ENCODE measurements at regions not wholly inside any gene's neighbourhood (a gene's known extent, or its start where the extent isn't known, plus 50 kb on each side); places are given as distances from the start of the nearest gene placed in this dataset.

- TF ChIP-seq CTCF (IDR thresholded peaks at IDR 0.05 in 8 of 11, conservative IDR thresholded peaks at IDR 0.05 in 3 of 11) (no peak), POLR2A (IDR thresholded peaks at IDR 0.05) (no peak), POLR2AphosphoS5 (IDR thresholded peaks at IDR 0.05) (no peak)
- Histone ChIP-seq H3K4me1 (no peaks in the 10 kb centered on the region), H3K4me3 (no peak overlapping the region), H3K36me3 (no peaks in the 10 kb centered on the region), H3K27ac (no peak overlapping the region), H3K27me3 (replicated peaks in 1 of 7) (no peaks in the 10 kb centered on the region), H3K9me3 (no peaks in the 10 kb centered on the region)
- WGBS, 5 donors = 61 to 84% (median 71%) methylated on average over 2 of the region's 2 CpGs
- intact Hi-C loops (cut with DNase I; ENCODE audit: low total_unique reads) = no loop called here
- DNase-seq = no peak
Observed at GRCh38 chr2:114167799-114168198, 274.6 kb upstream of the DPP10 start.

GRCh38 chr2:114170070-114170469 lies 272.4 kb upstream of the DPP10 start:
- Histone ChIP-seq H3K9me3 (no peaks in the 10 kb centered on the region), H3K27me3 (replicated peaks in 1 of 7) (peaks cover 0 to 6% (median 0%) of the 10 kb centered on the region in 7 donors), H3K27ac (no peak overlapping the region), H3K4me1 (no peaks in the 10 kb centered on the region), H3K36me3 (no peaks in the 10 kb centered on the region), H3K4me3 (no peak overlapping the region)
- TF ChIP-seq POLR2A (IDR thresholded peaks at IDR 0.05) (no peak), POLR2AphosphoS5 (IDR thresholded peaks at IDR 0.05) (no peak), CTCF (IDR thresholded peaks at IDR 0.05 in 8 of 11, conservative IDR thresholded peaks at IDR 0.05 in 3 of 11) (no peak)
- 71 to 82% (median 76%) methylated on average over 1 of the region's 1 CpG for WGBS, 5 donors
- DNase-seq = no peak
- intact Hi-C loops (cut with DNase I; ENCODE audit: low total_unique reads) = no loop called here

DNA sequence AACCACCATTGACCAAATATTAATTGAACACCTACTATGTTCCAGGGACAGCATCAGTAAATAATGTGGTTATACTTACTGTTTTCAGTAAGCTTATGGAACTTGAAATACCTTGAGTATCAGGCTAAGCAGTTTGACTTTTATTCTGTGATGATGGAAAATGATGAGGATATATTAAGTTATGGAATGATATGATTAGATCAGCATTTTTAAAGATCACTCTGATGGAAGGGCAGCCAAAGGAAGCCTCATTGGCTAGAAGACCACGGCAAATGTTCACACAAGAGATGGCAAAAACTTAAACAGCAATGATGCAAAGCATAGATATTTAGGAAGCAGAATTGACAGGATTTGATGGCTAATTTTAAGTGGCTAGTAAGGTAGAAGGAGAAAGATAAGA lies 266.9 kb upstream of the DPP10 start:
- 70 to 89% (median 79%) methylated on average over 1 of the region's 1 CpG for WGBS, 5 donors
- Histone ChIP-seq H3K4me1 (no peaks in the 10 kb centered on the region), H3K27ac (no peak overlapping the region), H3K36me3 (no peaks in the 10 kb centered on the region), H3K9me3 (peaks cover 0 to 3% (median under 1%) of the 10 kb centered on the region in 8 donors), H3K27me3 (replicated peaks in 1 of 7) (peaks cover 0 to 28% (median 0%) of the 10 kb centered on the region in 7 donors), H3K4me3 (no peak overlapping the region)
- TF ChIP-seq POLR2A (IDR thresholded peaks at IDR 0.05) (no peak), CTCF (IDR thresholded peaks at IDR 0.05 in 8 of 11, conservative IDR thresholded peaks at IDR 0.05 in 3 of 11) (no peak), POLR2AphosphoS5 (IDR thresholded peaks at IDR 0.05) (no peak)
- no peak for DNase-seq
- intact Hi-C loops (cut with DNase I; ENCODE audit: low total_unique reads) = no loop called here

- Histone ChIP-seq H3K27me3 (replicated peaks in 1 of 7) (no peaks in the 10 kb centered on the region), H3K36me3 (no peaks in the 10 kb centered on the region), H3K4me3 (no peak overlapping the region), H3K4me1 (no peaks in the 10 kb centered on the region), H3K27ac (no peak overlapping the region), H3K9me3 (peaks cover 0 to 9% (median 3%) of the 10 kb centered on the region in 8 donors)
- intact Hi-C loops (cut with DNase I; ENCODE audit: low total_unique reads) = no loop called here
- no peak for TF ChIP-seq POLR2AphosphoS5 (IDR thresholded peaks at IDR 0.05)
- no peak for TF ChIP-seq POLR2A (IDR thresholded peaks at IDR 0.05)
- no peak for TF ChIP-seq CTCF (IDR thresholded peaks at IDR 0.05 in 8 of 11, conservative IDR thresholded peaks at IDR 0.05 in 3 of 11)
- DNase-seq = no peak
- 80 to 92% (median 83%) methylated on average over 2 of the region's 2 CpGs for WGBS, 5 donors
Observed at GRCh38 chr2:114185501-114185900, 256.9 kb upstream of the DPP10 start.
